ENCODE measurements at regions not wholly inside any gene's neighbourhood (a gene's known extent, or its start where the extent isn't known, plus 50 kb on each side); places are given as distances from the start of the nearest gene placed in this dataset.

DNA sequence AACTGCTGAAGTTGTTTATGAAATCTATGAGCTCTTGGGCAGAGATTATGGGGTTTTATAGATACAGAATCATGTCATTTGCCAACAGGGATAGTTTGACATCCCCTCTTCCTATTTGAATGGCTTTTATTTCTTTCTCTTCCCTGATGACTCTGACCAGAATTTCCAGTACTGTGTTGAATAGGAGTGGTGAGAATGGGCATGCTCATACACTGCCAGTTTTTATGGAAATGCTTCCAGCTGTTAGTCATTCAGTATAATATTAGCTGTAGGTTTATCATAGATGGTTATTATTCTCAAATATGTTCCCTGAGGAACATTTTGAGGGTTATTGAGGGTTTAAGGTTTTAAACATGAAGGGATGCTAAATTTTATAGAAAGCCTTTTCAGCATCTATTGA, 121.2 kb downstream of the NR4A2 start (continued):
- TF ChIP-seq CTCF (IDR thresholded peaks at IDR 0.05; ENCODE audit: control extremely low read depth in 1 of 3, insufficient read depth in 1 of 3, low read depth in 1 of 3, low read length in 3 of 3) (no peak), JUND (IDR thresholded peaks at IDR 0.05; ENCODE audit: low read length) (no peak), USF2 (IDR thresholded peaks at IDR 0.05; ENCODE audit: low read length) (no peak), BRCA1 (IDR thresholded peaks at IDR 0.05; ENCODE audit: low read depth, low read length) (no peak), CTBP2 (IDR thresholded peaks at IDR 0.05; ENCODE audit: borderline replicate concordance, insufficient read depth, insufficient read length, low read length) (no peak), SIX5 (IDR thresholded peaks at IDR 0.05; ENCODE audit: low read depth, low read length) (no peak)

Measured in H1 (cell line).